Stimulated activated naive CD8-positive, alpha-beta T cell treated with anti-CD3 and anti-CD28 coated beads, Interleukin-15, Interleukin-2, amounts not matched to agents 100 ng/mL and 50 ng/mL, for 24 hours (primary cell): ENCODE measurements at regions not wholly inside any gene's neighbourhood (a gene's known extent, or its start where the extent isn't known, plus 50 kb on each side); places are given as distances from the start of the nearest gene placed in this dataset.

ENCODE experiments used
- H3K27ac Mint-ChIP-seq: one replicate; pipeline ENCODE4 v1.8.0; 2021; ENCODE audit warnings: mild to moderate bottlenecking, mixed read lengths
- H3K27me3 Mint-ChIP-seq: one replicate; pipeline ENCODE4 v1.8.0; 2021; ENCODE audit warnings: mixed read lengths
- H3K36me3 Mint-ChIP-seq: one replicate; pipeline ENCODE4 v1.8.0; 2021; ENCODE audit warnings: low read depth, mixed read lengths
- H3K4me1 Mint-ChIP-seq: one replicate; pipeline ENCODE4 v1.8.0; 2021; ENCODE audit warnings: low read depth, mixed read lengths
- H3K4me3 Mint-ChIP-seq: one replicate; pipeline ENCODE4 v1.8.0; 2021; ENCODE audit warnings: mild to moderate bottlenecking, mixed read lengths
- H3K9me3 Mint-ChIP-seq: one replicate; pipeline ENCODE4 v1.8.0; 2021; ENCODE audit warnings: mixed read lengths

GRCh38 chr7:46881507-46882127, 700.3 kb downstream of the TNS3 start:
- Mint-ChIP-seq H3K4me1 (no peaks in the 10 kb centered on the region), H3K9me3 (peaks cover 8% of the 10 kb centered on the region), H3K27me3 (no peaks in the 10 kb centered on the region), H3K27ac (no peak overlapping the region), H3K4me3 (no peak overlapping the region), H3K36me3 (no peaks in the 10 kb centered on the region)

GRCh38 chr7:46880508-46881196, 701.3 kb downstream of the TNS3 start:
- Mint-ChIP-seq H3K9me3 (peaks cover 8% of the 10 kb centered on the region), H3K36me3 (no peaks in the 10 kb centered on the region), H3K4me1 (no peaks in the 10 kb centered on the region), H3K27me3 (no peaks in the 10 kb centered on the region), H3K27ac (no peak overlapping the region), H3K4me3 (no peak overlapping the region)

- Mint-ChIP-seq H3K36me3 (no peaks in the 10 kb centered on the region), H3K9me3 (peaks cover 8% of the 10 kb centered on the region), H3K4me1 (no peaks in the 10 kb centered on the region), H3K27me3 (no peaks in the 10 kb centered on the region), H3K4me3 (no peak overlapping the region), H3K27ac (no peak overlapping the region)
Observed at GRCh38 chr7:46879783-46880182, 702.1 kb downstream of the TNS3 start.

GRCh38 chr7:46871516-46871915, 710.4 kb downstream of the TNS3 start:
- Mint-ChIP-seq H3K27ac (no peak overlapping the region), H3K27me3 (no peaks in the 10 kb centered on the region), H3K4me1 (no peaks in the 10 kb centered on the region), H3K4me3 (no peak overlapping the region), H3K9me3 (peaks cover 4% of the 10 kb centered on the region), H3K36me3 (no peaks in the 10 kb centered on the region)

GRCh38 chr7:46864716-46865115, 717.2 kb downstream of the TNS3 start:
- Mint-ChIP-seq H3K27me3 (no peaks in the 10 kb centered on the region), H3K4me1 (no peaks in the 10 kb centered on the region), H3K36me3 (no peaks in the 10 kb centered on the region), H3K9me3 (peaks cover 24% of the 10 kb centered on the region), H3K27ac (no peak overlapping the region), H3K4me3 (no peak overlapping the region)

- Mint-ChIP-seq H3K9me3 (peaks cover 21% of the 10 kb centered on the region), H3K27me3 (no peaks in the 10 kb centered on the region), H3K4me3 (no peak overlapping the region), H3K4me1 (no peaks in the 10 kb centered on the region), H3K27ac (no peak overlapping the region), H3K36me3 (no peaks in the 10 kb centered on the region)
Observed at GRCh38 chr7:46859963-46860475, 721.9 kb downstream of the TNS3 start.

- H3K27me3 Mint-ChIP-seq = no peaks in the 10 kb centered on the region
- peaks cover 11% of the 10 kb centered on the region for H3K9me3 Mint-ChIP-seq
- H3K36me3 Mint-ChIP-seq = no peaks in the 10 kb centered on the region
- H3K4me3 Mint-ChIP-seq = no peak overlapping the region
- no peaks in the 10 kb centered on the region for H3K4me1 Mint-ChIP-seq
- no peak overlapping the region for H3K27ac Mint-ChIP-seq
Observed at GRCh38 chr7:46855851-46856250, 726.1 kb downstream of the TNS3 start.

GRCh38 chr7:46854958-46855473, 726.9 kb downstream of the TNS3 start:
- no peaks in the 10 kb centered on the region for H3K4me1 Mint-ChIP-seq
- H3K4me3 Mint-ChIP-seq = no peak overlapping the region
- H3K27ac Mint-ChIP-seq = no peak overlapping the region
- peaks cover 7% of the 10 kb centered on the region for H3K9me3 Mint-ChIP-seq
- H3K36me3 Mint-ChIP-seq = no peaks in the 10 kb centered on the region
- no peaks in the 10 kb centered on the region for H3K27me3 Mint-ChIP-seq

- Mint-ChIP-seq H3K36me3 (no peaks in the 10 kb centered on the region), H3K27ac (no peak overlapping the region), H3K4me1 (no peaks in the 10 kb centered on the region), H3K4me3 (no peak overlapping the region), H3K27me3 (no peaks in the 10 kb centered on the region), H3K9me3 (peaks cover 1% of the 10 kb centered on the region)
Observed at GRCh38 chr7:46853451-46853850, 728.5 kb downstream of the TNS3 start.

GRCh38 chr7:46852795-46853194, 729.1 kb downstream of the TNS3 start:
- no peaks in the 10 kb centered on the region for H3K4me1 Mint-ChIP-seq
- no peaks in the 10 kb centered on the region for H3K36me3 Mint-ChIP-seq
- no peaks in the 10 kb centered on the region for H3K27me3 Mint-ChIP-seq
- H3K9me3 Mint-ChIP-seq = no peaks in the 10 kb centered on the region
- H3K4me3 Mint-ChIP-seq = no peak overlapping the region
- no peak overlapping the region for H3K27ac Mint-ChIP-seq

GRCh38 chr7:46850563-46851330, 731.2 kb downstream of the TNS3 start:
- no peaks in the 10 kb centered on the region for H3K27me3 Mint-ChIP-seq
- no peaks in the 10 kb centered on the region for H3K36me3 Mint-ChIP-seq
- H3K27ac Mint-ChIP-seq = no peak overlapping the region
- peaks cover 10% of the 10 kb centered on the region for H3K9me3 Mint-ChIP-seq
- H3K4me3 Mint-ChIP-seq = no peak overlapping the region
- H3K4me1 Mint-ChIP-seq = no peaks in the 10 kb centered on the region

- no peaks in the 10 kb centered on the region for H3K27me3 Mint-ChIP-seq
- H3K4me1 Mint-ChIP-seq = no peaks in the 10 kb centered on the region
- no peak overlapping the region for H3K27ac Mint-ChIP-seq
- no peaks in the 10 kb centered on the region for H3K36me3 Mint-ChIP-seq
- no peak overlapping the region for H3K4me3 Mint-ChIP-seq
- peaks cover 14% of the 10 kb centered on the region for H3K9me3 Mint-ChIP-seq
Observed at GRCh38 chr7:46848944-46849343, 733.0 kb downstream of the TNS3 start.

GRCh38 chr7:46848311-46848710, 733.6 kb downstream of the TNS3 start:
- Mint-ChIP-seq H3K36me3 (no peaks in the 10 kb centered on the region), H3K9me3 (peaks cover 14% of the 10 kb centered on the region), H3K27me3 (no peaks in the 10 kb centered on the region), H3K27ac (no peak overlapping the region), H3K4me1 (no peaks in the 10 kb centered on the region), H3K4me3 (no peak overlapping the region)

- Mint-ChIP-seq H3K27ac (no peak overlapping the region), H3K9me3 (peaks cover 14% of the 10 kb centered on the region), H3K4me1 (no peaks in the 10 kb centered on the region), H3K36me3 (no peaks in the 10 kb centered on the region), H3K4me3 (no peak overlapping the region), H3K27me3 (no peaks in the 10 kb centered on the region)
Observed at GRCh38 chr7:46847126-46847525, 734.8 kb downstream of the TNS3 start.

- H3K4me1 Mint-ChIP-seq = no peaks in the 10 kb centered on the region
- H3K4me3 Mint-ChIP-seq = no peak overlapping the region
- no peaks in the 10 kb centered on the region for H3K27me3 Mint-ChIP-seq
- H3K27ac Mint-ChIP-seq = no peak overlapping the region
- H3K36me3 Mint-ChIP-seq = no peaks in the 10 kb centered on the region
- H3K9me3 Mint-ChIP-seq = peaks cover 14% of the 10 kb centered on the region
Observed at GRCh38 chr7:46844486-46844885, 737.4 kb downstream of the TNS3 start.
